Endodermal cell (in vitro differentiated cells): ENCODE measurements at regions not wholly inside any gene's neighbourhood (a gene's known extent, or its start where the extent isn't known, plus 50 kb on each side); places are given as distances from the start of the nearest gene placed in this dataset.

Experiments used
- DNase-seq: peaks from one replicate; pipeline ENCODE4 v3.0.0-alpha.2; 2017
- H3K27ac ChIP-seq: 2 replicates; pipeline ENCODE4 v1.5.1; 2013; ENCODE audit warnings: mild to moderate bottlenecking, low read depth, low read length, moderate library complexity
- H3K27me3 ChIP-seq: 2 replicates; pipeline ENCODE4 v1.6.1; 2013; ENCODE audit warnings: mild to moderate bottlenecking, low read length, moderate library complexity; ENCODE audit not compliant: insufficient read depth, control insufficient read depth, poor library complexity, severe bottlenecking
- H3K36me3 ChIP-seq: 2 replicates; pipeline ENCODE4 v1.7.0; 2013; ENCODE audit warnings: mild to moderate bottlenecking, low read length, moderate library complexity; ENCODE audit not compliant: control insufficient read depth, insufficient read depth
- H3K4me1 ChIP-seq: one replicate; pipeline ENCODE4 v1.7.0; 2013; ENCODE audit warnings: low read length; ENCODE audit not compliant: control insufficient read depth, insufficient read depth
- H3K4me3 ChIP-seq: 2 replicates; pipeline ENCODE4 v1.5.1; 2013; ENCODE audit warnings: mild to moderate bottlenecking, low read length, moderate library complexity
- H3K9ac ChIP-seq: 2 replicates; pipeline ENCODE4 v1.6.1; 2013; ENCODE audit warnings: mild to moderate bottlenecking, low read length, moderate library complexity; ENCODE audit not compliant: poor library complexity, severe bottlenecking; ENCODE audit errors: extremely low read depth
- H3K9me3 ChIP-seq: 2 replicates; pipeline ENCODE4 v1.6.1; 2013; ENCODE audit warnings: mild to moderate bottlenecking, low read length, moderate library complexity; ENCODE audit not compliant: control insufficient read depth
- H3K27ac Mint-ChIP-seq: 2 replicates; pipeline ENCODE4 v1.8.0; 2020; ENCODE audit warnings: mixed read lengths
- H3K27me3 Mint-ChIP-seq: 2 replicates; pipeline ENCODE4 v1.8.0; 2021; ENCODE audit warnings: mild to moderate bottlenecking, mixed read lengths; ENCODE audit not compliant: insufficient read depth
- H3K36me3 Mint-ChIP-seq: 2 replicates; pipeline ENCODE4 v1.8.0; 2020; ENCODE audit warnings: low read depth, mixed read lengths
- H3K4me1 Mint-ChIP-seq: 2 replicates; pipeline ENCODE4 v1.8.0; 2020; ENCODE audit warnings: mixed read lengths
- H3K4me3 Mint-ChIP-seq: 2 replicates; pipeline ENCODE4 v1.8.0; 2020; ENCODE audit warnings: mild to moderate bottlenecking, moderate library complexity, mixed read lengths
- H3K9me3 Mint-ChIP-seq: 2 replicates; pipeline ENCODE4 v1.8.0; 2020; ENCODE audit warnings: mild to moderate bottlenecking, mixed read lengths
- CTCF ChIP-seq: fragments of 200-600 bp; sonication (generic); conservative IDR thresholded peaks from 2 replicates; pipeline ENCODE4 v1.5.0; 2021; ENCODE audit warnings: antibody characterized with exemption, mild to moderate bottlenecking
- WGBS, 2 experiments: methylation state at CpG; one replicate each; pipeline versions ENCODE4 v1.1.5 to v1.1.7; 2013; ENCODE audit warnings: missing lambda C conversion rate in 2 of 2, mixed read lengths in 1 of 2; ENCODE audit not compliant: insufficient coverage in 1 of 2, insufficient read length in 1 of 2; 5-methylcytosine and 5-hydroxymethylcytosine counted together

- no peak overlapping the region for H3K27ac ChIP-seq
- H3K4me1 ChIP-seq, result peaks cover 5% of the 10 kb centered on the region
- no peaks in the 10 kb centered on the region for H3K27me3 ChIP-seq
- no peaks in the 10 kb centered on the region for H3K9me3 Mint-ChIP-seq
- 87 to 90% methylated on average over 3 to 8 of the region's 8 CpGs for WGBS, 2 experiments
- H3K9me3 ChIP-seq, result no peaks in the 10 kb centered on the region
- no peak for TF ChIP-seq CTCF
- H3K4me3 ChIP-seq, result peak overlapping the region; percentile 40
- H3K9ac ChIP-seq, result no peak overlapping the region
- H3K36me3 ChIP-seq, result no peaks in the 10 kb centered on the region
- H3K27me3 Mint-ChIP-seq, result peaks cover 4% of the 10 kb centered on the region
- DNase-seq, result peak; percentile 70
- H3K4me1 Mint-ChIP-seq, result peaks cover 17% of the 10 kb centered on the region
- no peaks in the 10 kb centered on the region for H3K36me3 Mint-ChIP-seq
- H3K27ac Mint-ChIP-seq, result no peak overlapping the region
- H3K4me3 Mint-ChIP-seq, result no peak overlapping the region
Observed at GRCh38 chr11:130813196-130813595, 103.1 kb downstream of the SNX19 start.

- H3K4me3 Mint-ChIP-seq, result no peak overlapping the region
- Histone ChIP-seq H3K4me1 (peaks cover 5% of the 10 kb centered on the region), H3K9ac (no peak overlapping the region), H3K4me3 (no peak overlapping the region), H3K27me3 (no peaks in the 10 kb centered on the region), H3K36me3 (no peaks in the 10 kb centered on the region), H3K9me3 (no peaks in the 10 kb centered on the region), H3K27ac (no peak overlapping the region)
- no peaks in the 10 kb centered on the region for H3K9me3 Mint-ChIP-seq
- 87 to 94% methylated on average over 3 of the region's 3 CpGs for WGBS, 2 experiments
- no peak for TF ChIP-seq CTCF
- H3K4me1 Mint-ChIP-seq, result peaks cover 17% of the 10 kb centered on the region
- peaks cover 4% of the 10 kb centered on the region for H3K27me3 Mint-ChIP-seq
- H3K27ac Mint-ChIP-seq, result no peak overlapping the region
- H3K36me3 Mint-ChIP-seq, result no peaks in the 10 kb centered on the region
- no peak for DNase-seq
Observed at GRCh38 chr11:130813638-130814037, 102.6 kb downstream of the SNX19 start.

- H3K36me3 Mint-ChIP-seq, result no peaks in the 10 kb centered on the region
- peaks cover 17% of the 10 kb centered on the region for H3K4me1 Mint-ChIP-seq
- peaks cover 7% of the 10 kb centered on the region for H3K27me3 Mint-ChIP-seq
- H3K4me3 Mint-ChIP-seq, result no peak overlapping the region
- WGBS, 2 experiments, result 85 to 100% methylated on average over 3 to 4 of the region's 4 CpGs
- no peak overlapping the region for H3K27ac Mint-ChIP-seq
- H3K9me3 Mint-ChIP-seq, result no peaks in the 10 kb centered on the region
- Histone ChIP-seq H3K4me3 (no peak overlapping the region), H3K27me3 (no peaks in the 10 kb centered on the region), H3K27ac (no peak overlapping the region), H3K36me3 (no peaks in the 10 kb centered on the region), H3K9ac (no peak overlapping the region), H3K4me1 (peaks cover 5% of the 10 kb centered on the region), H3K9me3 (no peaks in the 10 kb centered on the region)
- DNase-seq, result no peak
- no peak for TF ChIP-seq CTCF
Observed at GRCh38 chr11:130814440-130815096, 101.7 kb downstream of the SNX19 start.
